Ishikawa (cell line): ENCODE measurements at regions not wholly inside any gene's neighbourhood (a gene's known extent, or its start where the extent isn't known, plus 50 kb on each side); places are given as distances from the start of the nearest gene placed in this dataset.

ENCODE experiments used
- CEBPB ChIP-seq: IDR thresholded peaks from 2 replicates; pipeline ENCODE4 v1.6.1; 2012
- CREB1 ChIP-seq: IDR thresholded peaks from 2 replicates; pipeline ENCODE4 v1.6.1; 2012; ENCODE audit warnings: low read depth
- EP300 ChIP-seq: IDR thresholded peaks from 2 replicates; pipeline ENCODE4 v1.6.1; 2012; ENCODE audit warnings: borderline replicate concordance
- FOXM1 ChIP-seq: IDR thresholded peaks from 2 replicates; pipeline ENCODE4 v1.6.1; 2012; ENCODE audit warnings: low read depth, borderline replicate concordance
- NFIC ChIP-seq: IDR thresholded peaks from 2 replicates; pipeline ENCODE4 v1.6.1; 2012
- RAD21 ChIP-seq: IDR thresholded peaks from 2 replicates; pipeline ENCODE4 v1.6.1; 2012; ENCODE audit warnings: low read depth
- TAF1 ChIP-seq: IDR thresholded peaks from 2 replicates; pipeline ENCODE4 v1.6.1; 2012; ENCODE audit warnings: low read depth, mild to moderate bottlenecking
- TCF12 ChIP-seq: IDR thresholded peaks from 2 replicates; pipeline ENCODE4 v1.6.1; 2012; ENCODE audit warnings: low read depth
- TEAD4 ChIP-seq: IDR thresholded peaks from 2 replicates; pipeline ENCODE4 v1.6.1; 2012
- YY1 ChIP-seq: IDR thresholded peaks from 2 replicates; pipeline ENCODE4 v1.6.1; 2012; ENCODE audit warnings: low read depth
- ZBTB7A ChIP-seq: IDR thresholded peaks from 2 replicates; pipeline ENCODE4 v1.6.1; 2012; ENCODE audit warnings: low read depth
- TF ChIP-seq, protein P1 (sequence below): IDR thresholded peaks from 2 replicates; pipeline ENCODE4 v1.6.1; 2012
- TF ChIP-seq, protein P2 (sequence below): IDR thresholded peaks from 2 replicates; pipeline ENCODE4 v1.6.1; 2012; ENCODE audit warnings: low read depth, mild to moderate bottlenecking
- TF ChIP-seq, protein P3 (sequence below): IDR thresholded peaks from 2 replicates; pipeline ENCODE4 v1.6.1; 2012

DNA sequence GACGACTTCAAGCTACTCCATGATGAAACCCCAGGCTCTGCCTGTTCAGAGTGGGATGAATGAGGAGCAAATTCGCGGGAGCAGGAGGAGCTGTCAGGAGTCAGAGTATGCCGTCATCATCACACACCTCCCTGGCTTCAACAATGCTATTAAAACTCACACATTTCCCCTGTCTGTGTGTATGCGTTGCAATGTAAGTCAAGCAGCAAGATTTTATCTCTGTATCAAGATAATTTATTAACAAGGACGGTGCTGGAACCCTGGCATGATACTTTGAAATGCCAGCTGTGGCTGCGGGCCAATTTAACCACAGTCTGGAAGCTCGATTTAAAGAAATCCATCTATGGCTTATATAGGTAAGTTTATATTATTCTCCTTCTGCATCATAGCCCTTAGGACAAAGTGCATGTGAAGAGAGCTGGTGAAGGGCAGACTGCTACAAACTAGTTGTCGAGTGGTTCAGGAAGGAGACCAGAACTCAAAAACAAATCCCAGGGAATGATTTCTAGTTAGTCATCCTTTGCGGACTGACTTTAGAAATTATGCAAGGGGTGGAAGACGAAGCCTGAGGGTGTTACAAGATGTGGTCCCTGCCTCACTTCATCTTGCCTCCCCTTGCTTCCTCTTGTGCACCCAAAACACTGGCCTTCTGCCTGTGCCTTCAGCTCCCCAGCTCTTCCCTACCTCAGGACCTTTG, 486.5 kb downstream of the COG6 start:
- TF ChIP-seq, protein P1, sequence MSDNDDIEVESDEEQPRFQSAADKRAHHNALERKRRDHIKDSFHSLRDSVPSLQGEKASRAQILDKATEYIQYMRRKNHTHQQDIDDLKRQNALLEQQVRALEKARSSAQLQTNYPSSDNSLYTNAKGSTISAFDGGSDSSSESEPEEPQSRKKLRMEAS, result no peak
- TF ChIP-seq FOXM1 (no peak), EP300 (no peak), ZBTB7A (no peak), CREB1 (no peak), TCF12 (no peak), RAD21 (no peak), YY1 (no peak), TAF1 (no peak), NFIC (no peak), TEAD4 (no peak), CEBPB (no peak)
- TF ChIP-seq, protein P2, sequence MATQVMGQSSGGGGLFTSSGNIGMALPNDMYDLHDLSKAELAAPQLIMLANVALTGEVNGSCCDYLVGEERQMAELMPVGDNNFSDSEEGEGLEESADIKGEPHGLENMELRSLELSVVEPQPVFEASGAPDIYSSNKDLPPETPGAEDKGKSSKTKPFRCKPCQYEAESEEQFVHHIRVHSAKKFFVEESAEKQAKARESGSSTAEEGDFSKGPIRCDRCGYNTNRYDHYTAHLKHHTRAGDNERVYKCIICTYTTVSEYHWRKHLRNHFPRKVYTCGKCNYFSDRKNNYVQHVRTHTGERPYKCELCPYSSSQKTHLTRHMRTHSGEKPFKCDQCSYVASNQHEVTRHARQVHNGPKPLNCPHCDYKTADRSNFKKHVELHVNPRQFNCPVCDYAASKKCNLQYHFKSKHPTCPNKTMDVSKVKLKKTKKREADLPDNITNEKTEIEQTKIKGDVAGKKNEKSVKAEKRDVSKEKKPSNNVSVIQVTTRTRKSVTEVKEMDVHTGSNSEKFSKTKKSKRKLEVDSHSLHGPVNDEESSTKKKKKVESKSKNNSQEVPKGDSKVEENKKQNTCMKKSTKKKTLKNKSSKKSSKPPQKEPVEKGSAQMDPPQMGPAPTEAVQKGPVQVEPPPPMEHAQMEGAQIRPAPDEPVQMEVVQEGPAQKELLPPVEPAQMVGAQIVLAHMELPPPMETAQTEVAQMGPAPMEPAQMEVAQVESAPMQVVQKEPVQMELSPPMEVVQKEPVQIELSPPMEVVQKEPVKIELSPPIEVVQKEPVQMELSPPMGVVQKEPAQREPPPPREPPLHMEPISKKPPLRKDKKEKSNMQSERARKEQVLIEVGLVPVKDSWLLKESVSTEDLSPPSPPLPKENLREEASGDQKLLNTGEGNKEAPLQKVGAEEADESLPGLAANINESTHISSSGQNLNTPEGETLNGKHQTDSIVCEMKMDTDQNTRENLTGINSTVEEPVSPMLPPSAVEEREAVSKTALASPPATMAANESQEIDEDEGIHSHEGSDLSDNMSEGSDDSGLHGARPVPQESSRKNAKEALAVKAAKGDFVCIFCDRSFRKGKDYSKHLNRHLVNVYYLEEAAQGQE, result no peak
- TF ChIP-seq, protein P3, sequence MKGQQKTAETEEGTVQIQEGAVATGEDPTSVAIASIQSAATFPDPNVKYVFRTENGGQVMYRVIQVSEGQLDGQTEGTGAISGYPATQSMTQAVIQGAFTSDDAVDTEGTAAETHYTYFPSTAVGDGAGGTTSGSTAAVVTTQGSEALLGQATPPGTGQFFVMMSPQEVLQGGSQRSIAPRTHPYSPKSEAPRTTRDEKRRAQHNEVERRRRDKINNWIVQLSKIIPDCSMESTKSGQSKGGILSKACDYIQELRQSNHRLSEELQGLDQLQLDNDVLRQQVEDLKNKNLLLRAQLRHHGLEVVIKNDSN, result no peak
